Stimulated activated CD4-positive, alpha-beta T cell treated with anti-CD3 and anti-CD28 coated beads, Interleukin-4, amount 100 ng/mL, for 24 hours (primary cell): ENCODE measurements at regions not wholly inside any gene's neighbourhood (a gene's known extent, or its start where the extent isn't known, plus 50 kb on each side); places are given as distances from the start of the nearest gene placed in this dataset.
"Not testable (repeated sequence)": the region's sequence is repeated elsewhere in the genome, so short reads cannot be mapped to it uniquely, and the experiment has no call there.

Experiments used
- DNase-seq: peaks from one replicate; pipeline ENCODE4 v3.0.0-alpha.2; 2020

GRCh38 chr21:25531538-25532250, 75.6 kb downstream of the MRPL39 start:
- DNase-seq, result not testable (repeated sequence)

GRCh38 chr21:25528515-25528914, 78.8 kb downstream of the MRPL39 start:
- DNase-seq, result no peak

- no peak for DNase-seq
Measured at GRCh38 chr21:25518491-25518911, 88.8 kb downstream of the MRPL39 start.

GRCh38 chr21:25515484-25516405, 91.5 kb downstream of the MRPL39 start:
- DNase-seq, result no peak

- peak; percentile 64 for DNase-seq
Measured at GRCh38 chr21:25513810-25514209, 93.5 kb downstream of the MRPL39 start.

GRCh38 chr21:25512095-25513081, 94.9 kb downstream of the MRPL39 start:
- DNase-seq, result no peak

DNA sequence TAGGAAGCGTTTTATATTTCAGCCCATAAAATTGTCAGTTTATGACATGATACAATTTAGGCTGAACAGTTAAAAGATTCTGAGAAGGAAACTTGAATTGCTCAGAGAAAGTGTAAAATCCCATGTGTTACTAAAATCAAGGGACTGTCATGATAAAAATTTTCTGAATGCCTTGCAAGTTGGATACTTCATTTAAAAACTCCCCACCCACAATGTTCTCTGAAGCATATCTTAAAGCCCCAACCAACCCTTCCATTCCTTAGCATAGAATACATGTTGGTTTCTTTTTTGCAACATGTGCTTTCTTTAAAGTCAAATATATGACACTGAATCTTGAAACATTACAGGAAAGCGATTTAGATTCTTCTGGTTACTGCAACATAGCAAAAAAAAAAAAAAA, 97.4 kb downstream of the MRPL39 start:
- no peak for DNase-seq

DNA sequence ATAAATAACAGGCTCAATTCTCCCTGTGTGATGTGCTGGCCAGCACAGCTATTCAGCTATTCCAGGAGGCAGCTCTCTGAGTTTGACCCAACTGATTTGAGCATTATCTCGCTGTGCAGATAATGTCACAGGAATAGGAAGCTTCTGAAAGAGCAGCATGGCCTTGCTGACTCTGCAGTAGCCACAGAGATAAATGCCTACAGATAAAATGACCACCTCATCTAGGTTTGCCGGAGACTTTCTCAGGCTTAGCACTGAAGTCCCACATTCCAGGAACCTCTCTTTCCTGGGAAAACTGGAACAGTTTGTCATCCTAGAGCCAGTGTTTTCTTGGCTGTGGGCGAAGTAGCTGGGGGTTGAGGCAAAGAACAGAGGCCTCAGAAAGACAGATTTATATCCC, 98.9 kb downstream of the MRPL39 start:
- no peak for DNase-seq

DNA sequence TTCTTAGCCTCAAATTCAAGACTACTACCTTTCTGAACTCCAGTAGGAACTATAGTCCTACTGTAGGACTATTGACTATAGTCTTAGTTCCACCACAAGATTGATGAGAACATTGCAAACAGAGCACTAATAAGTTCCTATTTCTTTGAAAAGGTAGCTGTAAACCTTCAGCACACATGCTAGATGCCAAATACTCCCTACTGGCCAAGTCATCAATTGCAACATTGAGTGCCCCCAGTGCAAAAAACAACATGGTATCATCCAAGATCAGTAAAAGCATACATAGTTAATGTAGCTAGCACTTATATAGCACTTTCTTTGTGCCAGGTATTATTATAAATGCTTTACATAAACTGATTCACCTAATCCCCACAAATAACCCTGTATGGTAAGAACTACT, 99.8 kb downstream of the MRPL39 start:
- no peak for DNase-seq

DNA sequence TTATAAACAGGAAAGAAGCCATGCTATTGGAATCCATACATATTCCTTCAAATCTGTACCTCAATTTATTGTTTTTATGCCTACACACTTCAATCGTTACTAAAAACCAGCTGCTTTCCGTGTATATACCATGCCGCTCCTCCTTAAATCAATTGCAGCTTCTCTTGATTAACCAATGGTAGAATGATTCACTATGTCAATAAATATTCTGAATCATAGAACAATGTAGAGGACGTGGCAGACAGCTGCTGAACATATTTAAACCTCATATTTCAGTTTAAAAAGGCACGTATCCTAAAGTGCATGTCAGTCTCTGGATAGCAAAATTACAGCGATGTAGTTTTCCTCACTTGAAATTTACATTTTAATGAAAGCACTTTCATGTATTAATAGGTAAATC, 100.4 kb downstream of the MRPL39 start:
- DNase-seq, result no peak

DNA sequence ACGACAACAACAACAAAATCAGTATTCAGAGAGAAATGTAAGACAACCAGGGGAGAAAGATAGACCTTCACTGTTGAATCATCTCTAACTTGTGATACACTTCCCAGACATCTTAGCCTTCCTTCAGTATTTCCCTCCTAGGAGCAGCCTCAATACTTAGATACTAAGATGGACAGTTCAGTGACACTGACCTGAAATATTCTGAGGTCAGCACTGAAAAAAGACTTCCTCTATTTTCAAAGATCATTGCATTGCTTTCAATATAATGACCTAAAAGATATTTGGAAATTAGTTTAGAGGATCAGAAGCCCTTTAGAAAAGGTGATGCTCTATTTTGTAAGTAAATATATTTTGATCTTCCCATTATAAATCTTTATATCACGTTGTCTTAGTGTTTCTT, 101.0 kb downstream of the MRPL39 start:
- DNase-seq, result no peak

- no peak for DNase-seq
Measured at GRCh38 chr21:25503981-25504380, 103.3 kb downstream of the MRPL39 start.

DNA sequence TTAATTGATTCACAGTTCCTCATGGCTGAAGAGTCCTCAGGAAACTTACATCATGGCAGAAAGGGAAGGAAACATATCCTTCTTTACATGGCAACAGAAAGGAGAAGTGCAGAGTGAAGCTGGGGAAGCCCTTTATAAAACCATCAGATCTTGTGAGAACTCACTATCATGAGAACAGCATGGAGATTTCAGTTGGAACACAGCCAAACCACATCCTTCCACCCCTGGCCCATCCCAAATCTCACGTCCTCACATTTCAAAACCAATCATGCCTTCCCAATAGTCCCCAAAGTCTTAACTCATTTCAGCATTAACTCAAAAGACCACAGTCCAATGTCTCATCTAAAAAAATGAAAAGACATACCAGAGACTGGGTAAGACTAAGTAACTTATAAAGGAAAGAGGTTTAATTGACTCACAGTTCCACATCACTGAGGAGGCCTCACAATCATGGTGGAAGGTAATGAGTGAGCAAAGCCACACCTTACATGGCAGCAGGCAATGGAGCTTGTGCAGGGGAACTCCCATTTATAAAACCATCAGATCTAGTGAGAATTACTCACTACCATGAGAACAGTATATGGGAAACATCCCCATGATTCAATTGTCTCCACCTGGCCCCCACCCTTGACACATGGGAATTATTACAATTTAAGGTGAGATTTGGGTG, 105.2 kb downstream of the MRPL39 start:
- peak; percentile 77 for DNase-seq

DNA sequence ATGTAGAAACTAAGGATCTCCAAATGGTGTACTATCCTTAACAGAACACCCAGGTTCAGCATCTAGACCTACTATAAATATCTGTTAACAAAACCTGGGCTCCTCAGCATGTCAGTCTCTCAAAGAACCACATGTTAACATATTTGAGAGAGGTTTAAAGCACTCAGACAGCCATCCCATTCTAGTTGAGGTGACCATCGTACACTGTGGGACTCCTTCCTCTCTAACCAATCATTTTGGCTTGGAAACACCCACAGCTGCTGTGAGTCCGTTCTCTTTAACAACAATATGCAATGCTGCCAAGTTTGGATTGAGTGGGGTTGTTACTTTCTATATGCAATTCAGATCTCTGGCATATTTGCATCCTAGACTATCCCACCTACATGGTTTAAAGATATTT, 105.8 kb downstream of the MRPL39 start:
- DNase-seq, result peak; percentile 39

GRCh38 chr21:25500598-25500997, 106.7 kb downstream of the MRPL39 start:
- DNase-seq, result no peak

DNA sequence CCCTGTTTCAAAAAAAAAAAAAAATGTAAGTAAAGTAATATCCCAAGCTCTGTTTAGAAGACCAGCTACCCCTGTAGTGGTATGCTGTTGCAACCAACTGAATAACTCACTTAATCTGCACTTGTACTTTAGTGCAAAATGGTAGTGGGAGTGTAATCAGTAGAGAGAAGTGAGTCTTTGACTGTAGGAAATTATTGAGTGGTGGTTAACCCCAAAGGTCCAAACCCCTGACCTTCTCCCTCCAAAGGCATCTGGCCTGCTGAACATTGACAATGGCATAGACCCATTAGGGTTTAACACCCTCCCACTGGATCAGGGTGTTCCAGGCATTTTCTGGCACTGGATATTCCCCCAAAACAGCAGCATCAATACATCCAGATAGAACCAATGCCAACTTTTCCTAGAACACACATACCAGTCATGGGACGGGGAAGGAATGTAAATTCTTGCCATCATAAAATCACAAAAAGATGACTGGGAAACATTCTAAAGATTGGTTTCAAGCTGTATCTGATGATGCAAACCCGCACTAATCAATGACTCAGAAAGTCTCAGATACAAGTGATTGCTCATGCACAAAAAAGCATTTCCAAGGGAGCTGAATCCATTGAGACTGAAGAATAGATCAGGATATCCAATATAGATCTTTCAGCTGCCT, 110.3 kb downstream of the MRPL39 start:
- no peak for DNase-seq

GRCh38 chr21:25494804-25495203, 112.5 kb downstream of the MRPL39 start:
- DNase-seq, result no peak

GRCh38 chr21:25493722-25494121, 113.6 kb downstream of the MRPL39 start:
- no peak for DNase-seq

GRCh38 chr21:25491267-25491666, 116.0 kb downstream of the MRPL39 start:
- no peak for DNase-seq

GRCh38 chr21:25490742-25491141, 116.5 kb downstream of the MRPL39 start:
- peak; percentile 19 for DNase-seq

- no peak for DNase-seq
Measured at GRCh38 chr21:25489673-25490072, 117.6 kb downstream of the MRPL39 start.
